ENCODE measurements at regions not wholly inside any gene's neighbourhood (a gene's known extent, or its start where the extent isn't known, plus 50 kb on each side); places are given as distances from the start of the nearest gene placed in this dataset.

GRCh38 chr6:141587482-141588266, 545.1 kb upstream of the GJE1 start:
- H3K27me3 Mint-ChIP-seq: no peaks in the 10 kb centered on the region
- POLR2A ChIA-PET: no interaction called here

GRCh38 chr6:141580988-141581552, 551.7 kb upstream of the GJE1 start:
- Mint-ChIP-seq H3K27me3 (peaks cover 3% of the 10 kb centered on the region), H3K9me3 (no peaks in the 10 kb centered on the region), H3K4me1 (no peaks in the 10 kb centered on the region), H3K36me3 (ENCODE audit: low read depth) (no peaks in the 10 kb centered on the region), H3K27ac (no peak overlapping the region), H3K4me3 (no peak overlapping the region)
- ChIA-PET CTCF (no interaction called here), POLR2A (no interaction called here)
- no peak for DNase-seq

More at GRCh38 chr6:141587482-141588266, 545.1 kb upstream of the GJE1 start:
- Mint-ChIP-seq H3K27ac (no peak overlapping the region), H3K4me3 (no peak overlapping the region), H3K4me1 (no peaks in the 10 kb centered on the region), H3K36me3 (ENCODE audit: low read depth) (no peaks in the 10 kb centered on the region), H3K9me3 (no peaks in the 10 kb centered on the region)
- no peak for DNase-seq
- CTCF ChIA-PET: no interaction called here

DNA sequence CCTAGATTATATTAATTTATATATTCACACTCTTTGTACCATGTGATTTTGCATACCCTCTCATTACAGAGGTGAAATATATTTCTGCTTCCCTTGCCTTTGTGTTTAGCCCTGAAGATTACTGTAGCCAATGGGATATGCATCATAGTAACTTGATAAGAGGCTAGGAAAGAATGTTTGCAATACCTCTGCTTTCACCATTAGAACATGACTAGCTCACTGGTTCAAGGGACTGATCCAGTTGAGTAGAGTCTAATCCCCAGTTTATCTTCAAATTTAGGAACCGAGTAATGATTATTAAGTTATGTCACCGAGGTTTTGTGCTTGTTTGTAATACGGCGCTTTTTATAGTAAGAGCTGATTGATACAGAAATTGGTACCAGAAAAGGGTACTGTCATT, 552.6 kb upstream of the GJE1 start:
- CTCF ChIA-PET: no interaction called here
- no peak for DNase-seq
- POLR2A ChIA-PET: no interaction called here
- Mint-ChIP-seq H3K4me1 (no peaks in the 10 kb centered on the region), H3K36me3 (ENCODE audit: low read depth) (no peaks in the 10 kb centered on the region), H3K4me3 (no peak overlapping the region), H3K9me3 (no peaks in the 10 kb centered on the region), H3K27me3 (peaks cover 4% of the 10 kb centered on the region), H3K27ac (no peak overlapping the region)

GRCh38 chr6:141576751-141577150, 556.0 kb upstream of the GJE1 start:
- DNase-seq: no peak
- no peaks in the 10 kb centered on the region for H3K9me3 Mint-ChIP-seq
- no peaks in the 10 kb centered on the region for H3K4me1 Mint-ChIP-seq
- H3K27me3 Mint-ChIP-seq: peaks cover 4% of the 10 kb centered on the region
- CTCF ChIA-PET: no interaction called here
- POLR2A ChIA-PET: no interaction called here
- H3K36me3 Mint-ChIP-seq (ENCODE audit: low read depth): no peaks in the 10 kb centered on the region
- no peak overlapping the region for H3K4me3 Mint-ChIP-seq
- no peak overlapping the region for H3K27ac Mint-ChIP-seq

- POLR2A ChIA-PET: no interaction called here
- Mint-ChIP-seq H3K27me3 (no peaks in the 10 kb centered on the region), H3K27ac (peak overlapping the region; percentile 72), H3K4me1 (peaks cover 18% of the 10 kb centered on the region), H3K9me3 (no peaks in the 10 kb centered on the region), H3K4me3 (peak overlapping the region; percentile 56), H3K36me3 (ENCODE audit: low read depth) (no peaks in the 10 kb centered on the region)
- DNase-seq: peak; percentile 68
- CTCF ChIA-PET: interaction anchor here (0.6 to 1.4 kb wide), 9 partner anchors 11 to 1768 kb away, joined by 3 to 6 read pairs (median 3); no protein-coding TSS in a partner anchor
Measured at GRCh38 chr6:141562851-141563763, 569.6 kb upstream of the GJE1 start.

DNA sequence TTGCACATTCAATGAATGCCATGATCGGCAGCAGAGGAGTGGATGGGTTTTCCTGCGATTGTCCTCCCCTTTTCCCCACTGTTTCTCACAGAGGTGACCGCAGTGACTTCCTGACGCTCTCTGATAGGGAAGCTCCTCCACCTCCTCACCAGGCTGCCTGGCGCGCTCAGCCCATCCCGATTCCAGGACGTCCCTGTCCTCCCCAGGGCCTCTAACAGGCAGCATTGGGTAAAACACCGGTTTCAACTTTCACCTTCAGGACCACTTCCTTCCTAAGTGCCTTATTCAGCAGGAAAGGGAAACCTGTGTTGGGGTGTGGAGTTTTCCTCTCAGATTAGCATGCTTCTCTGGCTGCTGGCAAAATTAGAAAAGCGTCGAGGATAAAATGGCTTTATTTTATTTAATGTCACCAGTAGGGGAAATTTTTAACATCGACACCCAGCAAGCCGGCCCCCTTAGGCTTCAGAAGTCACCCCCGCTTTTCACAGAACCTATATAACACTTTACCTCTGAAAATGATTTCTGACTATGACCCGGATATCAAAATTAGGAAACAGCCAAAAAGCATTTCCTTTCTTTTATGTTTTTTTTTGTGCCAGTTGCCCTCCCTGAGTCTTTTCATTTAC, 570.4 kb upstream of the GJE1 start:
- Mint-ChIP-seq H3K27ac (peak overlapping the region; percentile 72), H3K4me3 (peak overlapping the region; percentile 56), H3K27me3 (no peaks in the 10 kb centered on the region), H3K9me3 (no peaks in the 10 kb centered on the region), H3K4me1 (peaks cover 18% of the 10 kb centered on the region), H3K36me3 (ENCODE audit: low read depth) (no peaks in the 10 kb centered on the region)
- CTCF ChIA-PET: interaction anchor here (0.6 to 1.4 kb wide), 9 partner anchors 10 to 1768 kb away, joined by 3 to 6 read pairs (median 4); no protein-coding TSS in a partner anchor
- POLR2A ChIA-PET: no interaction called here
- no peak for DNase-seq

GRCh38 chr6:141561154-141561553, 571.6 kb upstream of the GJE1 start:
- no peak overlapping the region for H3K27ac Mint-ChIP-seq
- no peak for DNase-seq
- no peak overlapping the region for H3K4me3 Mint-ChIP-seq
- H3K9me3 Mint-ChIP-seq: no peaks in the 10 kb centered on the region
- peaks cover 18% of the 10 kb centered on the region for H3K4me1 Mint-ChIP-seq
- CTCF ChIA-PET: interaction anchor here (1.2 to 1.3 kb wide), 2 partner anchors 50 to 235 kb away, joined by 3 to 4 read pairs; no protein-coding TSS in a partner anchor
- POLR2A ChIA-PET: no interaction called here
- H3K27me3 Mint-ChIP-seq: no peaks in the 10 kb centered on the region
- no peaks in the 10 kb centered on the region for H3K36me3 Mint-ChIP-seq (ENCODE audit: low read depth)

GRCh38 chr6:141552463-141552862, 580.3 kb upstream of the GJE1 start:
- CTCF ChIA-PET: interaction anchor here (0.6 to 1.0 kb wide), 2 partner anchors 11 to 397 kb away, joined by 3 to 5 read pairs; no protein-coding TSS in a partner anchor
- no peak overlapping the region for H3K27ac Mint-ChIP-seq
- no peaks in the 10 kb centered on the region for H3K36me3 Mint-ChIP-seq (ENCODE audit: low read depth)
- H3K27me3 Mint-ChIP-seq: no peaks in the 10 kb centered on the region
- H3K4me1 Mint-ChIP-seq: no peaks in the 10 kb centered on the region
- POLR2A ChIA-PET: no interaction called here
- peaks cover 9% of the 10 kb centered on the region for H3K9me3 Mint-ChIP-seq
- no peak for DNase-seq
- no peak overlapping the region for H3K4me3 Mint-ChIP-seq

DNA sequence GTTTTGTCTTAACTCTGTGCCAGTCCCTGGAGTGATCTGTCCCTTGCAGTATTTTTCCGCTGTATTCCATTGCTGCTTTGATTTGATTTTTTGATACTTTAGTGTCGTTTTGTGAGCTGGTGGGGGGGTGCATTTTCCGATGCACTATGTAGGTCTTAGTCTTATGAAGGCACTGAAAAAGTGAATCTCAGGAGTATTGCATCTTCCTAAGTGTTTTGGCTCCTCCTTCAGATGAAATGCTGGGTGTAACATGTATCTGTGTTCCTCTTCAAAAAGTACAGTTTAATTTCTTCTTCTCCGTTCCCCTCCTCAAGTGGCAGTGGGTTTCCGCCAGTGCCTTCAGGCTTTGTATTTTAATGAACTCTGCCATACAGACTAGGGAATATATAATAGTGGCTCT, 580.7 kb upstream of the GJE1 start:
- ChIA-PET POLR2A (no interaction called here), CTCF (interaction anchor here (1.0 kb wide), 1 partner anchor 11 kb away, joined by 3 read pairs; no protein-coding TSS in a partner anchor)
- no peak overlapping the region for H3K4me3 Mint-ChIP-seq
- no peaks in the 10 kb centered on the region for H3K4me1 Mint-ChIP-seq
- no peaks in the 10 kb centered on the region for H3K27me3 Mint-ChIP-seq
- no peaks in the 10 kb centered on the region for H3K36me3 Mint-ChIP-seq (ENCODE audit: low read depth)
- no peak overlapping the region for H3K27ac Mint-ChIP-seq
- DNase-seq: no peak
- peaks cover 9% of the 10 kb centered on the region for H3K9me3 Mint-ChIP-seq

DNA sequence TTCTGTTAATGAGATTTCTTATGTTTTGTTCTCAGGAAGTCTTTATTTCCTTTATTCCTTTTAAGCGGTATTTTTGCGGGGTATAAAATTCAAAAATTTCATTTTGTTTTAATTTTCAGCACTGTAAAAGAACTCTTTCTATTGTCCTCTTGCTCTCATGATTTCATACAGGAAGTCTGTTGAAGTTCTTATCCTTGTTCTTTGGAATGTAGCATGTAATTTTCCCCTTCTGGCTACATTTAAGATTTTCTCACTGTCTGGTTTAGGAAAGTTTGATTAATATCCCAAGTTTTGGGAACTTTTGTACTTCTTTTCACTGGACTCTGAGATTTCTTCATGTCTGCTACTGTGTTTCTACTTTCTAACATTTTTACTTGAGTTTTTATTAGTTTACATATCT, 581.4 kb upstream of the GJE1 start:
- Mint-ChIP-seq H3K4me1 (no peaks in the 10 kb centered on the region), H3K27me3 (no peaks in the 10 kb centered on the region), H3K9me3 (peaks cover 9% of the 10 kb centered on the region), H3K4me3 (no peak overlapping the region), H3K36me3 (ENCODE audit: low read depth) (no peaks in the 10 kb centered on the region), H3K27ac (no peak overlapping the region)
- DNase-seq: no peak
- POLR2A ChIA-PET: no interaction called here
- CTCF ChIA-PET: interaction anchor here (1.0 kb wide), 1 partner anchor 12 kb away, joined by 3 read pairs; no protein-coding TSS in a partner anchor

- Mint-ChIP-seq H3K4me3 (no peak overlapping the region), H3K27ac (no peak overlapping the region), H3K36me3 (ENCODE audit: low read depth) (no peaks in the 10 kb centered on the region), H3K9me3 (peaks cover 9% of the 10 kb centered on the region), H3K27me3 (no peaks in the 10 kb centered on the region), H3K4me1 (no peaks in the 10 kb centered on the region)
- CTCF ChIA-PET: no interaction called here
- no peak for DNase-seq
- POLR2A ChIA-PET: no interaction called here
Measured at GRCh38 chr6:141550471-141550870, 582.3 kb upstream of the GJE1 start.

DNA sequence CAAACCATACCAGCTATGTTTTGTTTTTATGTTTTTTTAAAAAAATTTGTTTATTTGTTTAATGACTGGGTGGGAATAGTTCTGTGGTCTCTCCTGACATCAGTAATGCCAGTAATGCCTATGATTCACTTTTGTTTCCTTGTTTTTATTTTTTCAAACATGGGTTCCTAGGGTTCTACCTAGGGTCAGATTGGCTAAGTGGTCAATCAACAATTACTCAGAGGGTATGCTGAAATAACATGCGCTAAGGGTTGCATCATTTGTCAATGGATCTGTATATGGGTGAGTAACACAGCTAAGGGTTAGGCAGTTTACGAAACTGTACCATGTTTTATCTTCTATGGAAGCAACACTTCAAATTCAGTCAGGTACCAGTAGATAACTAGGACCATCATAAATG, 583.8 kb upstream of the GJE1 start:
- H3K4me1 Mint-ChIP-seq: no peaks in the 10 kb centered on the region
- ChIA-PET POLR2A (no interaction called here), CTCF (interaction anchor here (1.0 kb wide), 1 partner anchor 14 kb away, joined by 4 read pairs; no protein-coding TSS in a partner anchor)
- no peak for DNase-seq
- no peaks in the 10 kb centered on the region for H3K36me3 Mint-ChIP-seq (ENCODE audit: low read depth)
- H3K27ac Mint-ChIP-seq: no peak overlapping the region
- peaks cover 9% of the 10 kb centered on the region for H3K9me3 Mint-ChIP-seq
- H3K4me3 Mint-ChIP-seq: no peak overlapping the region
- no peaks in the 10 kb centered on the region for H3K27me3 Mint-ChIP-seq

Measured in activated CD4-positive, alpha-beta T cell treated with anti-CD3 and anti-CD28 coated beads, Interleukin-2, amount 10 ng/mL, durations not matched to agents 7 days and 5 days (primary cell).